ENCODE measurements at regions not wholly inside any gene's neighbourhood (a gene's known extent, or its start where the extent isn't known, plus 50 kb on each side); places are given as distances from the start of the nearest gene placed in this dataset.

DNA sequence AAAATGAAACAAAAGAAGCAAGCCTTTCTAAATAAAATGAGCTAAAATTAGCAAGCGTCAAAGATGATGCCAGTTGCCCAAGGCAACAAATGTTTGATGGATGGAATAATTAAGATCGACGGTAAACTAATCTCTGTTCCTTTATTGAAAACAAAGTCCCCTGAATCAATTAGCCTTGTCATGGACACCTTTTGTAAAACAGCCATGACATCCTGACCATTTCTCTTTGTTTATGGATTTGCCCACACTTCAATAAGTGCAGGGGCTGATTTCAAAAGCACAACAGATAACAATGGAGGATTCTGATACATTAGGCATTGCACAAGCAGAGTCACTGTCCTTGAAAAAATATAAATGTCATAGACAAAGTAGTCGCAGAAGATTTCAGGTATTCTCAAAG lies 160.1 kb upstream of the HNRNPA3 start:
- TF ChIP-seq OSR1 (CRISPR knock-in tag; IDR thresholded peaks at IDR 0.05): no peak
- no peak for TF ChIP-seq TOX (CRISPR knock-in tag; IDR thresholded peaks at IDR 0.05; ENCODE audit: borderline replicate concordance)
- TF ChIP-seq, protein P1, sequence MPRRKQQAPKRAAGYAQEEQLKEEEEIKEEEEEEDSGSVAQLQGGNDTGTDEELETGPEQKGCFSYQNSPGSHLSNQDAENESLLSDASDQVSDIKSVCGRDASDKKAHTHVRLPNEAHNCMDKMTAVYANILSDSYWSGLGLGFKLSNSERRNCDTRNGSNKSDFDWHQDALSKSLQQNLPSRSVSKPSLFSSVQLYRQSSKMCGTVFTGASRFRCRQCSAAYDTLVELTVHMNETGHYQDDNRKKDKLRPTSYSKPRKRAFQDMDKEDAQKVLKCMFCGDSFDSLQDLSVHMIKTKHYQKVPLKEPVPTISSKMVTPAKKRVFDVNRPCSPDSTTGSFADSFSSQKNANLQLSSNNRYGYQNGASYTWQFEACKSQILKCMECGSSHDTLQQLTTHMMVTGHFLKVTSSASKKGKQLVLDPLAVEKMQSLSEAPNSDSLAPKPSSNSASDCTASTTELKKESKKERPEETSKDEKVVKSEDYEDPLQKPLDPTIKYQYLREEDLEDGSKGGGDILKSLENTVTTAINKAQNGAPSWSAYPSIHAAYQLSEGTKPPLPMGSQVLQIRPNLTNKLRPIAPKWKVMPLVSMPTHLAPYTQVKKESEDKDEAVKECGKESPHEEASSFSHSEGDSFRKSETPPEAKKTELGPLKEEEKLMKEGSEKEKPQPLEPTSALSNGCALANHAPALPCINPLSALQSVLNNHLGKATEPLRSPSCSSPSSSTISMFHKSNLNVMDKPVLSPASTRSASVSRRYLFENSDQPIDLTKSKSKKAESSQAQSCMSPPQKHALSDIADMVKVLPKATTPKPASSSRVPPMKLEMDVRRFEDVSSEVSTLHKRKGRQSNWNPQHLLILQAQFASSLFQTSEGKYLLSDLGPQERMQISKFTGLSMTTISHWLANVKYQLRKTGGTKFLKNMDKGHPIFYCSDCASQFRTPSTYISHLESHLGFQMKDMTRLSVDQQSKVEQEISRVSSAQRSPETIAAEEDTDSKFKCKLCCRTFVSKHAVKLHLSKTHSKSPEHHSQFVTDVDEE (CRISPR knock-in tag; IDR thresholded peaks at IDR 0.05): no peak
- TF ChIP-seq GLIS3 (CRISPR knock-in tag; IDR thresholded peaks at IDR 0.05): no peak
- no peak for TF ChIP-seq ZC3H10 (CRISPR knock-in tag; IDR thresholded peaks at IDR 0.05)
- TF ChIP-seq, protein P2, sequence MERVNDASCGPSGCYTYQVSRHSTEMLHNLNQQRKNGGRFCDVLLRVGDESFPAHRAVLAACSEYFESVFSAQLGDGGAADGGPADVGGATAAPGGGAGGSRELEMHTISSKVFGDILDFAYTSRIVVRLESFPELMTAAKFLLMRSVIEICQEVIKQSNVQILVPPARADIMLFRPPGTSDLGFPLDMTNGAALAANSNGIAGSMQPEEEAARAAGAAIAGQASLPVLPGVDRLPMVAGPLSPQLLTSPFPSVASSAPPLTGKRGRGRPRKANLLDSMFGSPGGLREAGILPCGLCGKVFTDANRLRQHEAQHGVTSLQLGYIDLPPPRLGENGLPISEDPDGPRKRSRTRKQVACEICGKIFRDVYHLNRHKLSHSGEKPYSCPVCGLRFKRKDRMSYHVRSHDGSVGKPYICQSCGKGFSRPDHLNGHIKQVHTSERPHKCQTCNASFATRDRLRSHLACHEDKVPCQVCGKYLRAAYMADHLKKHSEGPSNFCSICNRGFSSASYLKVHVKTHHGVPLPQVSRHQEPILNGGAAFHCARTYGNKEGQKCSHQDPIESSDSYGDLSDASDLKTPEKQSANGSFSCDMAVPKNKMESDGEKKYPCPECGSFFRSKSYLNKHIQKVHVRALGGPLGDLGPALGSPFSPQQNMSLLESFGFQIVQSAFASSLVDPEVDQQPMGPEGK (CRISPR knock-in tag; IDR thresholded peaks at IDR 0.05; ENCODE audit: borderline replicate concordance): no peak
- TF ChIP-seq ARNTL (CRISPR knock-in tag; IDR thresholded peaks at IDR 0.05; ENCODE audit: borderline replicate concordance, low read depth): no peak
- TF ChIP-seq ESRRG (CRISPR knock-in tag; IDR thresholded peaks at IDR 0.05): no peak
- TF ChIP-seq ISL1 (CRISPR knock-in tag; IDR thresholded peaks at IDR 0.05): no peak
- no peak for TF ChIP-seq PPARA (CRISPR knock-in tag; IDR thresholded peaks at IDR 0.05; ENCODE audit: borderline replicate concordance)
- no peak for TF ChIP-seq BACH2 (CRISPR knock-in tag; IDR thresholded peaks at IDR 0.05; ENCODE audit: borderline replicate concordance)
- TF ChIP-seq, protein P3, sequence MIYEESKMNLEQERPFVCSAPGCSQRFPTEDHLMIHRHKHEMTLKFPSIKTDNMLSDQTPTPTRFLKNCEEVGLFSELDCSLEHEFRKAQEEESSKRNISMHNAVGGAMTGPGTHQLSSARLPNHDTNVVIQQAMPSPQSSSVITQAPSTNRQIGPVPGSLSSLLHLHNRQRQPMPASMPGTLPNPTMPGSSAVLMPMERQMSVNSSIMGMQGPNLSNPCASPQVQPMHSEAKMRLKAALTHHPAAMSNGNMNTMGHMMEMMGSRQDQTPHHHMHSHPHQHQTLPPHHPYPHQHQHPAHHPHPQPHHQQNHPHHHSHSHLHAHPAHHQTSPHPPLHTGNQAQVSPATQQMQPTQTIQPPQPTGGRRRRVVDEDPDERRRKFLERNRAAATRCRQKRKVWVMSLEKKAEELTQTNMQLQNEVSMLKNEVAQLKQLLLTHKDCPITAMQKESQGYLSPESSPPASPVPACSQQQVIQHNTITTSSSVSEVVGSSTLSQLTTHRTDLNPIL (CRISPR knock-in tag; IDR thresholded peaks at IDR 0.05; ENCODE audit: low read depth): no peak
- TF ChIP-seq ZNF70 (CRISPR knock-in tag; IDR thresholded peaks at IDR 0.05): no peak
- no peak for TF ChIP-seq ZFP30 (CRISPR knock-in tag; IDR thresholded peaks at IDR 0.05)
- TF ChIP-seq ZNF565 (CRISPR knock-in tag; conservative IDR thresholded peaks at IDR 0.05; ENCODE audit: low read depth): no peak
- TF ChIP-seq RARB (CRISPR knock-in tag; IDR thresholded peaks at IDR 0.05): no peak
- TF ChIP-seq CSDC2 (CRISPR knock-in tag; IDR thresholded peaks at IDR 0.05): no peak
- TF ChIP-seq ZFP3 (CRISPR knock-in tag; IDR thresholded peaks at IDR 0.05): no peak
- no peak for TF ChIP-seq SNAI2 (CRISPR knock-in tag; IDR thresholded peaks at IDR 0.05)

DNA sequence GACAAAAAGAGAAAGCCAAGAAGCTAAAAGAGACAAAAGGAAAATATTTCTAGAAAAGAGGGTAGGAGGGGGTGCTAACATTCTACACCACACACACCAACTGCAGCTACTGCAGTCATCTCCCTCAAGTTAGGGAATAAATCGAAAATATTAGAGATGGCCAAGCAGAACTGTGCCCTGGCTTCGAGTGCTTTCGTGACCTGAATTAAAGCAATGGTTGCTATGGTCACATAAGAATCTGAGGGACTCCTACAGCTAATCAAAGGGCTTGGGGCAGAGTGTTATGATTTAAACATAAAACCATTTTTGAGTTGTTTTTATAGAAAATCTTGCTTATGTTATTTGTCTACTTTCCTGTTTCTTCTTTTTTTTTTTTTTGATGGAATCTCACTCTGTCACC lies 159.6 kb upstream of the HNRNPA3 start:
- no peak for ATAC-seq
- no peak for TF ChIP-seq BACH2 (CRISPR knock-in tag; IDR thresholded peaks at IDR 0.05; ENCODE audit: borderline replicate concordance)
- no peak for TF ChIP-seq ISL1 (CRISPR knock-in tag; IDR thresholded peaks at IDR 0.05)
- TF ChIP-seq, protein P3 (CRISPR knock-in tag; IDR thresholded peaks at IDR 0.05; ENCODE audit: low read depth): no peak

More for the DNA sequence above, 160.1 kb upstream of the HNRNPA3 start:
- ATAC-seq: no peak

DNA sequence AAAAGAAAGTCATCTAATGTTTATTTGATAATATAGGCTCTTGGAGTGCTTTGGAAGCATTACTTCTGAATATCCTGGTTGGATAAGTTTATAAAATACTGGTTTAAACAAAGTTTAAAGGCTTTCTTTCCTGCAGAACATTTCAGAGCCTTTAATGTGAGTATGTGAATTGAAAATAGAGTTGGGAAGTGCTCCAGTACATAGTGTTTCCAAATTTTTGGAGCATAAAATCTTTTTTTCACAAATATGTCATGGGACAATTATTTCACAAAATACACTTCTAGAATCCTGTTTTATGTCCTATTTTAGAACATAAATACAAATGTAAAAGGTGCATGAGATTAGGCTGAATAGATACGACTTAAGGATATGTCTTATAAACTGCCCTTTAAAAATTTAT lies 158.9 kb upstream of the HNRNPA3 start:
- no peak for ATAC-seq
- no peak for TF ChIP-seq GLIS3 (CRISPR knock-in tag; IDR thresholded peaks at IDR 0.05)
- TF ChIP-seq ZC3H10 (CRISPR knock-in tag; IDR thresholded peaks at IDR 0.05): no peak
- no peak for TF ChIP-seq RARB (CRISPR knock-in tag; IDR thresholded peaks at IDR 0.05)
- TF ChIP-seq, protein P3 (CRISPR knock-in tag; IDR thresholded peaks at IDR 0.05; ENCODE audit: low read depth): no peak
- TF ChIP-seq, protein P4, sequence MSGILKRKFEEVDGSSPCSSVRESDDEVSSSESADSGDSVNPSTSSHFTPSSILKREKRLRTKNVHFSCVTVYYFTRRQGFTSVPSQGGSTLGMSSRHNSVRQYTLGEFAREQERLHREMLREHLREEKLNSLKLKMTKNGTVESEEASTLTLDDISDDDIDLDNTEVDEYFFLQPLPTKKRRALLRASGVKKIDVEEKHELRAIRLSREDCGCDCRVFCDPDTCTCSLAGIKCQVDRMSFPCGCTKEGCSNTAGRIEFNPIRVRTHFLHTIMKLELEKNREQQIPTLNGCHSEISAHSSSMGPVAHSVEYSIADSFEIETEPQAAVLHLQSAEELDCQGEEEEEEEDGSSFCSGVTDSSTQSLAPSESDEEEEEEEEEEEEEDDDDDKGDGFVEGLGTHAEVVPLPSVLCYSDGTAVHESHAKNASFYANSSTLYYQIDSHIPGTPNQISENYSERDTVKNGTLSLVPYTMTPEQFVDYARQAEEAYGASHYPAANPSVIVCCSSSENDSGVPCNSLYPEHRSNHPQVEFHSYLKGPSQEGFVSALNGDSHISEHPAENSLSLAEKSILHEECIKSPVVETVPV (CRISPR knock-in tag; IDR thresholded peaks at IDR 0.05): no peak
- TF ChIP-seq ZNF70 (CRISPR knock-in tag; IDR thresholded peaks at IDR 0.05): no peak
- no peak for TF ChIP-seq ESRRG (CRISPR knock-in tag; IDR thresholded peaks at IDR 0.05)
